Breast epithelium (tissue), 4 donors: ENCODE measurements at regions not wholly inside any gene's neighbourhood (a gene's known extent, or its start where the extent isn't known, plus 50 kb on each side); places are given as distances from the start of the nearest gene placed in this dataset.

Source experiments
- DNase-seq, 2 donors: peaks; one replicate each; pipeline ENCODE4 v3.0.0-alpha.2; 2019; ENCODE audit warnings: low spot score in 2 of 2
- H3K27ac ChIP-seq, 2 donors: fragments of 200-600 bp; sonication (generic) in 1 of 2; one replicate each; pipeline ENCODE4 v1.5.1; 2016 to 2019; ENCODE audit warnings: mild to moderate bottlenecking in 1 of 2
- H3K27me3 ChIP-seq, 2 donors: fragments of 200-600 bp; sonication (generic) in 1 of 2; one replicate each; pipeline versions ENCODE4 v1.5.1 to v1.6.0; 2017 to 2019; ENCODE audit warnings: control low read depth in 1 of 2, mild to moderate bottlenecking in 1 of 2
- H3K36me3 ChIP-seq: fragments of 200-600 bp; one replicate; pipeline ENCODE4 v1.5.1; 2019
- H3K4me1 ChIP-seq, 2 donors: fragments of 200-600 bp; sonication (generic); one replicate each; pipeline ENCODE4 v1.5.1; 2016 to 2019; ENCODE audit warnings: control low read depth in 1 of 2
- H3K4me3 ChIP-seq, 3 donors: fragments of 200-600 bp; sonication (generic); 1 replicate in 2 of 3; 2 replicates in 1 of 3; pipeline ENCODE4 v1.5.1; 2016 to 2019; ENCODE audit warnings: mild to moderate bottlenecking in 3 of 3, moderate library complexity in 2 of 3
- H3K9me3 ChIP-seq, 2 donors: fragments of 200-600 bp; sonication (generic) in 1 of 2; one replicate each; pipeline ENCODE4 v1.5.1; 2016 to 2019; ENCODE audit warnings: control low read depth in 1 of 2
- POLR2A ChIP-seq: fragments of 450-650 bp; IDR thresholded peaks from one replicate; pipeline ENCODE4 v1.6.1; 2016; ENCODE audit warnings: antibody characterized with exemption, mild to moderate bottlenecking, moderate library complexity
- POLR2AphosphoS5 ChIP-seq, 3 donors: sonication (generic); formaldehyde crosslinking; IDR thresholded peaks; one replicate each; pipeline ENCODE4 v1.6.1; 2017; ENCODE audit warnings: antibody characterized with exemption in 3 of 3
- intact Hi-C: fragments of 100-400 bp; cut with DNase I; formaldehyde crosslinking; loops from one replicate; pipeline ENCODE4 v1.15.1; 2023; ENCODE audit warnings: low total_unique reads
- TF ChIP-seq, protein P1 (sequence below), 3 donors: fragments of 450-650 bp; IDR thresholded peaks; one replicate each; pipeline ENCODE4 v1.5.1; 2016 to 2017; ENCODE audit warnings: antibody characterized with exemption in 3 of 3, mild to moderate bottlenecking in 3 of 3, moderate library complexity in 3 of 3

DNA sequence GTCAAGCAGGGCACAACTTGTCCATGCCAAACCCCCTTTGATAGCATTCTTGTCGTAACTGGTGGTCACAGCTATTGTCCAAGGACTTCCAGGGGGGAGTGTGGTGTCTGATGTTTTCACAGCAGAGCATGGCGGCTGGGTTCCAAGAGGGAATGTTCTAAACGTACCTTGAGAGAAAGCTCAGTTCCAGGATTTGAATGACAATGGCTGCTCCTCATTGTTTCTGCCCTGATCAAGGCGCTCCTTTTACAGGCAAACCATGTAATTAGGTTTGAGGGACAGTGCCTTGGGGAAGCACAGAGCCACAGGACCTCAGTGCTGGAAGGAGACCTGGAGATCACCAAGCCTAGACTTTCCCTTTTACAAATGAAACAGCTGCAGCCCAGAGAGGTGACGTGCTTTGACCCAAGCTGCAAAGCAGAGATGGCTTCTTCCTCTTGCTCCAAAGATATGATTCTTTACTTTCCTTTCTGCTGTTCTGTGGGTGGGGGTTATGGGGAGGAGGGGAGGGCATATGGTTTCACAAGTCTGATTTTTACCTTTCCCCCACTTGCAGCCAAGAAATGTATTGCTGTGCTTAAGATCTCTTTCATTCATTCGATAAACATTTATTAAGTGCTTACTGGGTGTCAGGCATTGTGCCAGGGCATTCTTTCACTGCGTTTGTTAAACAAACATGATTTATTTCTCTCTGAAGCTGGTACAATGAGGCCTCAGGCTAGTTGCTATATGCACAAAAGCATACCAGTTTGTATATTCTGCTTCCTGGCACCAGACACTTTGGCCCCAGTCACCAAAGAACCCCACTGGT lies 172.8 kb downstream of the KTN1 start:
- intact Hi-C loops = no loop called here
- no peaks in the 10 kb centered on the region for H3K9me3 ChIP-seq
- DNase-seq = peak in 1 of 2 donors; percentile 64

DNA sequence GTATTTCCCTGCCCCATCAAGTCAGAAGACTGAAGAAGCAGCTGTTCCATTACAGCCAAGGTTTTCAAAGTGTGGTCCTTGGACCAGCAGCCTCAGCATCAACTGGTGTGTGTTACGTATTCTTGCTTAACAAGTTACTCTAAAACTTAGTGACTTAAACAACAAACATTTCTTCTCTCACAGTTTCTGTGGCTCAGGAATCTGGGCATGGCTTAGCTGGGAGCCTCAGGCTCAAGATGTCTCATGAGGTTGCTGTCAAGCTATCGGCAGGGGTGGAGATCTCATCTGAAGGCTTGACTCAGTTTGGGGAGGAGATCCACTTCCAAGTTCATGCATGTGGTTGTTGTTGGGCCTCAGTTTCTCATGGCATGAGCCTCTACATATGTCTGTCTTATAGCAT lies 174.5 kb downstream of the KTN1 start:
- TF ChIP-seq, protein P1, sequence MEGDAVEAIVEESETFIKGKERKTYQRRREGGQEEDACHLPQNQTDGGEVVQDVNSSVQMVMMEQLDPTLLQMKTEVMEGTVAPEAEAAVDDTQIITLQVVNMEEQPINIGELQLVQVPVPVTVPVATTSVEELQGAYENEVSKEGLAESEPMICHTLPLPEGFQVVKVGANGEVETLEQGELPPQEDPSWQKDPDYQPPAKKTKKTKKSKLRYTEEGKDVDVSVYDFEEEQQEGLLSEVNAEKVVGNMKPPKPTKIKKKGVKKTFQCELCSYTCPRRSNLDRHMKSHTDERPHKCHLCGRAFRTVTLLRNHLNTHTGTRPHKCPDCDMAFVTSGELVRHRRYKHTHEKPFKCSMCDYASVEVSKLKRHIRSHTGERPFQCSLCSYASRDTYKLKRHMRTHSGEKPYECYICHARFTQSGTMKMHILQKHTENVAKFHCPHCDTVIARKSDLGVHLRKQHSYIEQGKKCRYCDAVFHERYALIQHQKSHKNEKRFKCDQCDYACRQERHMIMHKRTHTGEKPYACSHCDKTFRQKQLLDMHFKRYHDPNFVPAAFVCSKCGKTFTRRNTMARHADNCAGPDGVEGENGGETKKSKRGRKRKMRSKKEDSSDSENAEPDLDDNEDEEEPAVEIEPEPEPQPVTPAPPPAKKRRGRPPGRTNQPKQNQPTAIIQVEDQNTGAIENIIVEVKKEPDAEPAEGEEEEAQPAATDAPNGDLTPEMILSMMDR (IDR thresholded peaks at IDR 0.05) = no peak
- TF ChIP-seq POLR2A (no peak), POLR2AphosphoS5 (IDR thresholded peaks at IDR 0.05) (no peak)
- H3K27ac ChIP-seq = no peak overlapping the region
- H3K4me1 ChIP-seq = peaks cover 0 to 4% of the 10 kb centered on the region in 2 donors
- no peak overlapping the region for H3K4me3 ChIP-seq
- H3K36me3 ChIP-seq = no peaks in the 10 kb centered on the region
- no peak for DNase-seq
- intact Hi-C loops = no loop called here
- H3K9me3 ChIP-seq = no peaks in the 10 kb centered on the region
- no peaks in the 10 kb centered on the region for H3K27me3 ChIP-seq

More for the DNA sequence above, 172.8 kb downstream of the KTN1 start:
- Histone ChIP-seq H3K36me3 (no peaks in the 10 kb centered on the region), H3K27ac (no peak overlapping the region), H3K4me3 (no peak overlapping the region), H3K27me3 (no peaks in the 10 kb centered on the region), H3K4me1 (peaks cover 0 to 4% of the 10 kb centered on the region in 2 donors)
- TF ChIP-seq POLR2AphosphoS5 (IDR thresholded peaks at IDR 0.05) (no peak), POLR2A (no peak)
- TF ChIP-seq, protein P1 (IDR thresholded peaks at IDR 0.05) = no peak

DNA sequence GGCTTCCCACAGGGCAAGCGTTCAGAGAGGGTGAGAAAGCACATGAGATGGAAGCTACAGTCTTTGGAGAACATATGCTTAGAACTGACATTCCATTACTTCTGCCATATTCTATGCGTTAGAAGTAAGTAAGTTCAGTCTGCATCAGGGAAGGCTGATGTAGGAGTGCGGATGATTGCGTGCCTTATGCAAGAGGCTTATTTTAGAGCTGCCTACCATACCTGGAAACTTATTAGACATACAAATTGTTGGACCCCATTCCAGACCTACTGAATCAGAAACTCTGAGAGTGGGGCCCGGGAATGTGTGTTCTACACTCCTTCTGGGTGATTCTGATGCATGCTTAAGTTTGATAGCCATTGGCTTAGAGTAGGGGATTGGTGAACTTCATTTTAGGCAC lies 174.9 kb downstream of the KTN1 start:
- H3K4me3 ChIP-seq = no peak overlapping the region
- DNase-seq = no peak
- no peaks in the 10 kb centered on the region for H3K9me3 ChIP-seq
- no peaks in the 10 kb centered on the region for H3K27me3 ChIP-seq
- intact Hi-C loops = no loop called here
- H3K36me3 ChIP-seq = no peaks in the 10 kb centered on the region
- H3K4me1 ChIP-seq = peaks cover 0 to 4% of the 10 kb centered on the region in 2 donors
- H3K27ac ChIP-seq = no peak overlapping the region
- TF ChIP-seq POLR2AphosphoS5 (IDR thresholded peaks at IDR 0.05) = no peak
- TF ChIP-seq, protein P1 (IDR thresholded peaks at IDR 0.05) = no peak
- no peak for TF ChIP-seq POLR2A

DNA sequence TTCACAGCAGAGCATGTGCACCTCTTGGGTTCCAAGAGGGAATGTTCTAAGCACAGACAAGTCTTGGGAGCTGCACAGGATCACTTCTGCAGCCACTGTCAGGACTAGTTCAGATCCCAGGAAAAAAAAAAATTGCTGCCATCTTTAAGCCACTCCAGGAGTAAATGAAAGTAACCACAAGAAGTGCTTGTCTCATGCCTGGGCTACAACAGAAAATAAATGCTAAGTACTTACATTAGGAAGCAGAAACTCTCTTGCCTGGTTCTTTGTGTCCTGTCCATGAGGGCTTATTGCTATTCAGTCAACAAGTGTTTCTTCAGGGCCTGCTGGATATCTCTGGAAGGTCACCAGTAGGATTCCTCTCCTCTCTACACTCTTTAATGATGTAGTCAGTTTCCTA lies 176.1 kb downstream of the KTN1 start:
- Histone ChIP-seq H3K4me3 (no peak overlapping the region), H3K27me3 (no peaks in the 10 kb centered on the region), H3K27ac (no peak overlapping the region), H3K36me3 (no peaks in the 10 kb centered on the region), H3K9me3 (no peaks in the 10 kb centered on the region), H3K4me1 (peaks cover 0 to 4% of the 10 kb centered on the region in 2 donors)
- TF ChIP-seq POLR2AphosphoS5 (IDR thresholded peaks at IDR 0.05) = no peak
- TF ChIP-seq POLR2A = no peak
- TF ChIP-seq, protein P1 (IDR thresholded peaks at IDR 0.05) = no peak
- intact Hi-C loops = no loop called here
- no peak for DNase-seq

DNA sequence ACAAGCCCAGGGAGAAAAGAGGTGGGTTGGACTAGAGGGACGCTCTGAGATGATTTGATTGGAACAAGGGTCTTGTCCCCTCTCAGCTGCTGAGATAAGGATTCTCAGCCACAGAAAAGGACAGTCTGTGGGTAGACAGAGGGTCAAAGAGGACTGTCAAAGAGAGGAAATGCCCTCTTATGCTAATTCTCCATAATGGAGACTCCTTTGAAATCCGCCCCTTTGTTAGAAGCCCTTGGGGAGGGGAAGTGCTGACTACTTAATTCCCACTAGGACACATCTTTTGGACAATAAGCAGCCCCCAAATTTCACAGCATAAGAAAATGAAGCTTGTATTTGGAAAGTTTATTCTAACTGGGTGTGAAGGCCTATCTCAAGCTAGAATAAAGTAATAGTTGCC lies 176.6 kb downstream of the KTN1 start:
- DNase-seq = no peak
- Histone ChIP-seq H3K36me3 (no peaks in the 10 kb centered on the region), H3K27ac (no peak overlapping the region), H3K9me3 (no peaks in the 10 kb centered on the region), H3K4me3 (no peak overlapping the region), H3K27me3 (no peaks in the 10 kb centered on the region), H3K4me1 (peaks cover 0 to 4% of the 10 kb centered on the region in 2 donors)
- intact Hi-C loops = no loop called here
- TF ChIP-seq POLR2A = no peak
- TF ChIP-seq, protein P1 (IDR thresholded peaks at IDR 0.05) = no peak
- no peak for TF ChIP-seq POLR2AphosphoS5 (IDR thresholded peaks at IDR 0.05)
